CD14-positive monocyte (primary cell): ENCODE measurements at regions not wholly inside any gene's neighbourhood (a gene's known extent, or its start where the extent isn't known, plus 50 kb on each side); places are given as distances from the start of the nearest gene placed in this dataset.
"Not testable (repeated sequence)": the region's sequence is repeated elsewhere in the genome, so short reads cannot be mapped to it uniquely, and the experiment has no call there.

Experiments
- DNase-seq, 3 donors: peaks; one replicate each; pipeline ENCODE4 v3.0.0-alpha.2; 2011 to 2022
- H2AFZ ChIP-seq: 2 replicates; pipeline ENCODE4 v1.6.0; 2012; ENCODE audit warnings: mild to moderate bottlenecking, low read depth, low read length, inconsistent platforms; ENCODE audit not compliant: insufficient read depth, poor library complexity, severe bottlenecking
- H3K27ac ChIP-seq, 2 donors: 1 replicate in 1 of 2; 2 replicates in 1 of 2; pipeline ENCODE4 v1.5.1; 2012 to 2013; ENCODE audit warnings: low read length in 2 of 2, control low read depth in 1 of 2, inconsistent platforms in 1 of 2, low read depth in 1 of 2, mild to moderate bottlenecking in 1 of 2
- H3K27me3 ChIP-seq, 2 donors: one replicate each; pipeline versions ENCODE4 v1.6.0 to v1.6.1; 2011 to 2013; ENCODE audit warnings: low read length in 2 of 2; ENCODE audit not compliant: control insufficient read depth in 2 of 2, insufficient read depth in 2 of 2
- H3K36me3 ChIP-seq, 2 donors: replicated peaks in 1 of 2; 1 replicate in 1 of 2; 2 replicates in 1 of 2; pipeline versions ENCODE4 v1.5.1 to v1.6.1; 2012 to 2013; ENCODE audit warnings: low read length in 2 of 2, control low read depth in 1 of 2, inconsistent platforms in 1 of 2, mild to moderate bottlenecking in 1 of 2; ENCODE audit not compliant: insufficient read depth in 2 of 2, control insufficient read depth in 1 of 2
- H3K4me1 ChIP-seq, 2 donors: 1 replicate in 1 of 2; 2 replicates in 1 of 2; pipeline versions ENCODE4 v1.5.1 to v1.6.1; 2012 to 2013; ENCODE audit warnings: low read length in 2 of 2, control low read depth in 1 of 2, inconsistent platforms in 1 of 2, mild to moderate bottlenecking in 1 of 2, moderate library complexity in 1 of 2; ENCODE audit not compliant: insufficient read depth in 2 of 2, control insufficient read depth in 1 of 2
- H3K4me2 ChIP-seq: replicated peaks from 2 replicates; pipeline ENCODE3; 2012; ENCODE audit warnings: low read length, moderate library complexity, mild to moderate bottlenecking; ENCODE audit not compliant: poor library complexity, severe bottlenecking; ENCODE audit errors: extremely low read depth
- H3K4me3 ChIP-seq, 3 experiments: fragments of 200-600 bp in 1 of 3; sonication (generic) in 1 of 3; replicated peaks in 1 of 3; 1 replicate in 2 of 3; 2 replicates in 1 of 3; pipeline ENCODE4 v1.5.1; 2011 to 2013; ENCODE audit warnings: low read length in 3 of 3, mild to moderate bottlenecking in 3 of 3, control low read depth in 2 of 3, low read depth in 2 of 3, inconsistent platforms in 1 of 3, moderate library complexity in 1 of 3
- H3K79me2 ChIP-seq: 2 replicates; pipeline ENCODE4 v1.6.0; 2012; ENCODE audit warnings: mild to moderate bottlenecking, control low read depth, inconsistent platforms, low read length, moderate library complexity; ENCODE audit not compliant: insufficient read depth
- H3K9ac ChIP-seq: 2 replicates; pipeline ENCODE4 v1.6.0; 2017; ENCODE audit warnings: low read length, mild to moderate bottlenecking; ENCODE audit not compliant: insufficient read depth, poor library complexity, severe bottlenecking
- H3K9me3 ChIP-seq, 2 donors: replicated peaks in 1 of 2; 1 replicate in 1 of 2; 2 replicates in 1 of 2; pipeline versions ENCODE4 v1.5.1 to v1.6.1; 2012 to 2013; ENCODE audit warnings: low read length in 2 of 2, control low read depth in 1 of 2; ENCODE audit not compliant: control insufficient read depth in 1 of 2, insufficient read depth in 1 of 2
- H4K20me1 ChIP-seq: 2 replicates; pipeline ENCODE4 v1.6.0; 2012; ENCODE audit warnings: mild to moderate bottlenecking, low read length, control low read depth, moderate library complexity; ENCODE audit not compliant: insufficient read depth
- H3K27ac Mint-ChIP-seq, 7 donors: one replicate each; pipeline ENCODE4 v1.8.0; 2020; ENCODE audit warnings: mild to moderate bottlenecking in 7 of 7, mixed read lengths in 7 of 7, moderate library complexity in 6 of 7, inconsistent platforms in 2 of 7
- H3K27me3 Mint-ChIP-seq, 3 donors: one replicate each; pipeline ENCODE4 v1.8.0; 2021 to 2022; ENCODE audit warnings: low read depth in 3 of 3, mild to moderate bottlenecking in 3 of 3, mixed read lengths in 3 of 3, moderate library complexity in 3 of 3, inconsistent platforms in 1 of 3
- H3K36me3 Mint-ChIP-seq, 2 donors: one replicate each; pipeline ENCODE4 v1.8.0; 2020; ENCODE audit warnings: mixed read lengths in 2 of 2, inconsistent platforms in 1 of 2, mild to moderate bottlenecking in 1 of 2
- H3K4me1 Mint-ChIP-seq: one replicate; pipeline ENCODE4 v1.8.0; 2020; ENCODE audit warnings: mild to moderate bottlenecking, mixed read lengths
- H3K4me3 Mint-ChIP-seq, 2 donors: one replicate each; pipeline ENCODE4 v1.8.0; 2020; ENCODE audit warnings: mild to moderate bottlenecking in 2 of 2, mixed read lengths in 2 of 2, moderate library complexity in 1 of 2
- H3K9me3 Mint-ChIP-seq, 7 donors: one replicate each; pipeline ENCODE4 v1.8.0; 2020 to 2022; ENCODE audit warnings: mixed read lengths in 7 of 7, mild to moderate bottlenecking in 6 of 7, moderate library complexity in 6 of 7, inconsistent platforms in 2 of 7
- CTCF ChIP-seq: fragments of 200-600 bp; IDR thresholded peaks from one replicate; pipeline ENCODE4 v1.8.0; 2022; ENCODE audit warnings: antibody characterized with exemption, mild to moderate bottlenecking
- WGBS: methylation state at CpG from one replicate; pipeline ENCODE4 v1.1.5; 2013; ENCODE audit warnings: missing lambda C conversion rate; ENCODE audit not compliant: insufficient coverage; 5-methylcytosine and 5-hydroxymethylcytosine counted together
- intact Hi-C, 2 donors: fragments of 100-400 bp; cut with micrococcal nuclease; formaldehyde crosslinking; loops; one replicate each; pipeline versions ENCODE4 v1.15.0 to v1.15.1; 2023

- no peak for TF ChIP-seq CTCF
- H3K4me3 Mint-ChIP-seq = no peak overlapping the region
- intact Hi-C loops = no loop called here
These were observed 106.2 kb downstream of the CCNG2 start for GRCh38 chr4:77263247-77263646.

GRCh38 chr4:77263976-77264375, 107.0 kb downstream of the CCNG2 start:
- WGBS = 71% methylated on average over 2 of the region's 4 CpGs
- H3K79me2 ChIP-seq, H3K27ac Mint-ChIP-seq, H3K27me3 Mint-ChIP-seq, intact Hi-C loops, H3K4me2 ChIP-seq, H3K4me1 ChIP-seq, H3K9ac ChIP-seq, H3K27ac ChIP-seq, H4K20me1 ChIP-seq, H3K36me3 ChIP-seq, H3K4me1 Mint-ChIP-seq, H2AFZ ChIP-seq, H3K4me3 ChIP-seq, H3K4me3 Mint-ChIP-seq, H3K36me3 Mint-ChIP-seq, H3K27me3 ChIP-seq, H3K9me3 ChIP-seq, DNase-seq: not testable (repeated sequence)
- H3K9me3 Mint-ChIP-seq = peaks cover 4 to 18% (median 11%) of the 10 kb centered on the region in 7 donors

More at GRCh38 chr4:77263247-77263646, 106.2 kb downstream of the CCNG2 start:
- DNase-seq = no peak
- Histone ChIP-seq H3K27ac (no peak overlapping the region), H4K20me1 (no peaks in the 10 kb centered on the region), H3K4me1 (no peaks in the 10 kb centered on the region), H3K9me3 (no peaks in the 10 kb centered on the region), H3K4me2 (no peak overlapping the region), H2AFZ (no peak overlapping the region), H3K27me3 (no peaks in the 10 kb centered on the region), H3K79me2 (no peaks in the 10 kb centered on the region), H3K9ac (no peak overlapping the region), H3K4me3 (no peak overlapping the region), H3K36me3 (no peaks in the 10 kb centered on the region)
- H3K27ac Mint-ChIP-seq = no peak overlapping the region
- H3K36me3 Mint-ChIP-seq = no peaks in the 10 kb centered on the region
- peaks cover 4 to 18% (median 11%) of the 10 kb centered on the region in 7 donors for H3K9me3 Mint-ChIP-seq
- H3K27me3 Mint-ChIP-seq = no peaks in the 10 kb centered on the region
- 90% methylated on average over 2 of the region's 2 CpGs for WGBS
- H3K4me1 Mint-ChIP-seq = no peaks in the 10 kb centered on the region
